ENCODE measurements at regions not wholly inside any gene's neighbourhood (a gene's known extent, or its start where the extent isn't known, plus 50 kb on each side); places are given as distances from the start of the nearest gene placed in this dataset.

GRCh38 chr13:55538424-55538823 lies 1602.3 kb upstream of the PRR20A start:
- Histone ChIP-seq H3K27ac (no peak overlapping the region), H3K27me3 (no peaks in the 10 kb centered on the region), H3K36me3 (no peaks in the 10 kb centered on the region), H3K4me1 (no peaks in the 10 kb centered on the region), H3K9me3 (no peaks in the 10 kb centered on the region), H3K4me3 (no peak overlapping the region)
- TF ChIP-seq POLR2AphosphoS5 (IDR thresholded peaks at IDR 0.05) (no peak), CTCF (IDR thresholded peaks at IDR 0.05) (no peak), POLR2A (IDR thresholded peaks at IDR 0.05) (no peak), EP300 (IDR thresholded peaks at IDR 0.05) (no peak)
- 74 to 86% methylated on average over 2 of the region's 2 CpGs for WGBS, 2 donors
- ATAC-seq (ENCODE audit: low FRiP score in 2 of 2), result no peak
- DNase-seq, result no peak

- TF ChIP-seq POLR2AphosphoS5 (IDR thresholded peaks at IDR 0.05) (no peak), EP300 (IDR thresholded peaks at IDR 0.05) (no peak)
- no peak for DNase-seq
Observed at GRCh38 chr13:55543053-55543452, 1597.7 kb upstream of the PRR20A start.

GRCh38 chr13:55550624-55551023 lies 1590.1 kb upstream of the PRR20A start:
- Histone ChIP-seq H3K4me3 (no peak overlapping the region), H3K36me3 (no peaks in the 10 kb centered on the region), H3K4me1 (no peaks in the 10 kb centered on the region), H3K27ac (no peak overlapping the region), H3K9me3 (peaks cover 0 to 4% (median 2%) of the 10 kb centered on the region in 4 donors), H3K27me3 (no peaks in the 10 kb centered on the region)
- no peak for DNase-seq
- ATAC-seq (ENCODE audit: low FRiP score in 2 of 2), result no peak
- TF ChIP-seq POLR2A (IDR thresholded peaks at IDR 0.05), result no peak
- no peak for TF ChIP-seq CTCF (IDR thresholded peaks at IDR 0.05)
- TF ChIP-seq POLR2AphosphoS5 (IDR thresholded peaks at IDR 0.05), result no peak
- no peak for TF ChIP-seq EP300 (IDR thresholded peaks at IDR 0.05)

More at GRCh38 chr13:55543053-55543452, 1597.7 kb upstream of the PRR20A start:
- H3K27me3 ChIP-seq, result no peaks in the 10 kb centered on the region
- no peak for ATAC-seq (ENCODE audit: low FRiP score in 2 of 2)
- H3K4me1 ChIP-seq, result no peaks in the 10 kb centered on the region
- no peak overlapping the region for H3K4me3 ChIP-seq
- no peaks in the 10 kb centered on the region for H3K36me3 ChIP-seq
- H3K9me3 ChIP-seq, result no peaks in the 10 kb centered on the region
- no peak overlapping the region for H3K27ac ChIP-seq

- Histone ChIP-seq H3K9me3 (peaks cover 0 to 4% (median 2%) of the 10 kb centered on the region in 4 donors), H3K27ac (no peak overlapping the region), H3K36me3 (no peaks in the 10 kb centered on the region), H3K4me1 (no peaks in the 10 kb centered on the region), H3K4me3 (no peak overlapping the region), H3K27me3 (no peaks in the 10 kb centered on the region)
- 83 to 85% methylated on average over 1 of the region's 1 CpG for WGBS, 2 donors
- TF ChIP-seq POLR2AphosphoS5 (IDR thresholded peaks at IDR 0.05) (no peak), POLR2A (IDR thresholded peaks at IDR 0.05) (no peak), EP300 (IDR thresholded peaks at IDR 0.05) (no peak), CTCF (IDR thresholded peaks at IDR 0.05) (no peak)
- ATAC-seq (ENCODE audit: low FRiP score in 2 of 2) (no peak), DNase-seq (no peak)
Observed at GRCh38 chr13:55553701-55554100, 1587.0 kb upstream of the PRR20A start.

DNA sequence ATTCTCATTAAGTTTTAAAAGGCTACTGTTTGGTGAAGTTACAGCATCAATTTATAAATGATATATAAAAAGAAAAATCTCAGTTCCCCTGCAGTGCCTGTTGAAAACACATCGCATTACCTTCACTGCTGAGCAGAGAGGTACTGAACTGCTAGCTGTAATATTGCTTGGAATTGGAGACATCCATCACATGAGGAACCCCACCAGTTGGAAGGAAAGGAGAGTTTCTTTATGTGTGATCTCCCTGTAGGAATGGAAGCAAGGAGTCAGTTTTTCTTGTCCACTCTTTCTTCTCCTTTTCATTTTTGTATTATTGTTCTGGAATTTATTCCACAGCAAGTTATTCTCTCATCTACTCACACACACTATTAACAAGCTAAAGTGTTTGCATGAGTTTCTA lies 1586.0 kb upstream of the PRR20A start:
- DNase-seq (no peak), ATAC-seq (ENCODE audit: low FRiP score in 2 of 2) (no peak)
- Histone ChIP-seq H3K9me3 (peaks cover 0 to 4% (median 2%) of the 10 kb centered on the region in 4 donors), H3K36me3 (no peaks in the 10 kb centered on the region), H3K4me1 (no peaks in the 10 kb centered on the region), H3K27me3 (no peaks in the 10 kb centered on the region), H3K27ac (no peak overlapping the region), H3K4me3 (no peak overlapping the region)
- TF ChIP-seq EP300 (IDR thresholded peaks at IDR 0.05) (no peak), POLR2A (IDR thresholded peaks at IDR 0.05) (no peak), CTCF (IDR thresholded peaks at IDR 0.05) (no peak), POLR2AphosphoS5 (IDR thresholded peaks at IDR 0.05) (no peak)
- WGBS, 2 donors, result 92 to 100% methylated on average over 1 of the region's 1 CpG
